ENCODE measurements at regions not wholly inside any gene's neighbourhood (a gene's known extent, or its start where the extent isn't known, plus 50 kb on each side); places are given as distances from the start of the nearest gene placed in this dataset.

- Histone ChIP-seq H3K9ac (ENCODE audit: insufficient read depth, low read depth, low read length) (no peak overlapping the region), H3K4me1 (ENCODE audit: insufficient read depth, low read length) (no peaks in the 10 kb centered on the region), H2AFZ (ENCODE audit: low read length) (no peak overlapping the region), H3K79me2 (ENCODE audit: insufficient read depth, low read length) (no peaks in the 10 kb centered on the region), H3K27ac (ENCODE audit: extremely low read length, insufficient read depth, low read length) (no peak overlapping the region), H3K4me2 (ENCODE audit: low read depth, low read length) (no peak overlapping the region), H3K27me3 (ENCODE audit: control insufficient read depth in 1 of 2, insufficient read depth in 2 of 2, low read length in 2 of 2) (no peaks in the 10 kb centered on the region), H3K4me3 (replicated peaks in 1 of 3; ENCODE audit: insufficient read depth in 1 of 3, low read depth in 2 of 3, low read length in 3 of 3) (no peak overlapping the region), H3K36me3 (replicated peaks in 1 of 2; ENCODE audit: control insufficient read depth in 1 of 2, insufficient read depth in 2 of 2, low read length in 2 of 2) (no peaks in the 10 kb centered on the region), H4K20me1 (ENCODE audit: insufficient read depth, low read length) (no peaks in the 10 kb centered on the region), H3K9me3 (ENCODE audit: low read length) (peaks cover 60% of the 10 kb centered on the region)
- in situ Hi-C loops (cut with HindIII; ENCODE audit: extremely low pct_ligation_motif_present, low pct_unique_long_range_greater_than_20kb) (no loop called here), intact Hi-C loops (cut with micrococcal nuclease; ENCODE audit: unreplicated experiment) (no loop called here)
- BruUV-seq (replicated peaks), result no TSS peak
- POLR2A ChIA-PET, result no interaction called here
- ATAC-seq, result no peak
- no peak for DNase-seq (ENCODE audit: low spot score)
- CTCF ChIA-PET (ENCODE audit: low intra/inter-chr PET ratio, low total read pairs), result no interaction called here
- FAIRE-seq, result no peak
- no peak for TF ChIP-seq MLLT10 (CRISPR knock-in tag; IDR thresholded peaks at IDR 0.05)
- TF ChIP-seq SP1 (IDR thresholded peaks at IDR 0.05), result no peak
- no peak for TF ChIP-seq SP1 (CRISPR knock-in tag; IDR thresholded peaks at IDR 0.05)
- no peak for TF ChIP-seq MIER2 (CRISPR knock-in tag; IDR thresholded peaks at IDR 0.05)
- TF ChIP-seq FOXM1 (CRISPR knock-in tag; IDR thresholded peaks at IDR 0.05), result no peak
- TF ChIP-seq ZBTB26 (CRISPR knock-in tag; IDR thresholded peaks at IDR 0.05; ENCODE audit: borderline replicate concordance), result no peak
- TF ChIP-seq MEIS1 (CRISPR knock-in tag; IDR thresholded peaks at IDR 0.05; ENCODE audit: borderline replicate concordance), result no peak
- no peak for TF ChIP-seq TCF7 (IDR thresholded peaks at IDR 0.05; ENCODE audit: low read depth)
- TF ChIP-seq JARID2 (CRISPR knock-in tag; IDR thresholded peaks at IDR 0.05; ENCODE audit: insufficient replicate concordance), result no peak
- TF ChIP-seq ZKSCAN8 (CRISPR knock-in tag; IDR thresholded peaks at IDR 0.05; ENCODE audit: borderline replicate concordance), result no peak
- TF ChIP-seq, protein P1, sequence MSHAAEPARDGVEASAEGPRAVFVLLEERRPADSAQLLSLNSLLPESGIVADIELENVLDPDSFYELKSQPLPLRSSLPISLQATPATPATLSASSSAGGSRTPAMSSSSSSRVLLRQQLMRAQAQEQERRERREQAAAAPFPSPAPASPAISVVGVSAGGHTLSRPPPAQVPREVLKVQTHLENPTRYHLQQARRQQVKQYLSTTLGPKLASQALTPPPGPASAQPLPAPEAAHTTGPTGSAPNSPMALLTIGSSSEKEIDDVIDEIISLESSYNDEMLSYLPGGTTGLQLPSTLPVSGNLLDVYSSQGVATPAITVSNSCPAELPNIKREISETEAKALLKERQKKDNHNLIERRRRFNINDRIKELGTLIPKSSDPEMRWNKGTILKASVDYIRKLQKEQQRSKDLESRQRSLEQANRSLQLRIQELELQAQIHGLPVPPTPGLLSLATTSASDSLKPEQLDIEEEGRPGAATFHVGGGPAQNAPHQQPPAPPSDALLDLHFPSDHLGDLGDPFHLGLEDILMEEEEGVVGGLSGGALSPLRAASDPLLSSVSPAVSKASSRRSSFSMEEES (CRISPR knock-in tag; IDR thresholded peaks at IDR 0.05), result no peak
- TF ChIP-seq ZNF253 (CRISPR knock-in tag; IDR thresholded peaks at IDR 0.05; ENCODE audit: borderline replicate concordance), result no peak
- TF ChIP-seq ZBTB1 (CRISPR knock-in tag; IDR thresholded peaks at IDR 0.05; ENCODE audit: borderline replicate concordance), result no peak
- TF ChIP-seq, protein P2, sequence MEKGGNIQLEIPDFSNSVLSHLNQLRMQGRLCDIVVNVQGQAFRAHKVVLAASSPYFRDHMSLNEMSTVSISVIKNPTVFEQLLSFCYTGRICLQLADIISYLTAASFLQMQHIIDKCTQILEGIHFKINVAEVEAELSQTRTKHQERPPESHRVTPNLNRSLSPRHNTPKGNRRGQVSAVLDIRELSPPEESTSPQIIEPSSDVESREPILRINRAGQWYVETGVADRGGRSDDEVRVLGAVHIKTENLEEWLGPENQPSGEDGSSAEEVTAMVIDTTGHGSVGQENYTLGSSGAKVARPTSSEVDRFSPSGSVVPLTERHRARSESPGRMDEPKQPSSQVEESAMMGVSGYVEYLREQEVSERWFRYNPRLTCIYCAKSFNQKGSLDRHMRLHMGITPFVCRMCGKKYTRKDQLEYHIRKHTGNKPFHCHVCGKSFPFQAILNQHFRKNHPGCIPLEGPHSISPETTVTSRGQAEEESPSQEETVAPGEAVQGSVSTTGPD (CRISPR knock-in tag; IDR thresholded peaks at IDR 0.05), result no peak
- TF ChIP-seq MYC (CRISPR knock-in tag; IDR thresholded peaks at IDR 0.05; ENCODE audit: borderline replicate concordance), result no peak
- no peak for TF ChIP-seq ZNF713 (CRISPR knock-in tag; IDR thresholded peaks at IDR 0.05)
- no peak for TF ChIP-seq HDAC2 (CRISPR knock-in tag; IDR thresholded peaks at IDR 0.05)
- no peak for TF ChIP-seq CENPT (CRISPR knock-in tag; IDR thresholded peaks at IDR 0.05; ENCODE audit: low read depth)
- no peak for TF ChIP-seq KDM3A (CRISPR knock-in tag; IDR thresholded peaks at IDR 0.05; ENCODE audit: low read depth)
- TF ChIP-seq, protein P3, sequence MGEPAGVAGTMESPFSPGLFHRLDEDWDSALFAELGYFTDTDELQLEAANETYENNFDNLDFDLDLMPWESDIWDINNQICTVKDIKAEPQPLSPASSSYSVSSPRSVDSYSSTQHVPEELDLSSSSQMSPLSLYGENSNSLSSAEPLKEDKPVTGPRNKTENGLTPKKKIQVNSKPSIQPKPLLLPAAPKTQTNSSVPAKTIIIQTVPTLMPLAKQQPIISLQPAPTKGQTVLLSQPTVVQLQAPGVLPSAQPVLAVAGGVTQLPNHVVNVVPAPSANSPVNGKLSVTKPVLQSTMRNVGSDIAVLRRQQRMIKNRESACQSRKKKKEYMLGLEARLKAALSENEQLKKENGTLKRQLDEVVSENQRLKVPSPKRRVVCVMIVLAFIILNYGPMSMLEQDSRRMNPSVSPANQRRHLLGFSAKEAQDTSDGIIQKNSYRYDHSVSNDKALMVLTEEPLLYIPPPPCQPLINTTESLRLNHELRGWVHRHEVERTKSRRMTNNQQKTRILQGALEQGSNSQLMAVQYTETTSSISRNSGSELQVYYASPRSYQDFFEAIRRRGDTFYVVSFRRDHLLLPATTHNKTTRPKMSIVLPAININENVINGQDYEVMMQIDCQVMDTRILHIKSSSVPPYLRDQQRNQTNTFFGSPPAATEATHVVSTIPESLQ (CRISPR knock-in tag; conservative IDR thresholded peaks at IDR 0.05), result no peak
- WGBS (ENCODE audit: low lambda C conversion rate), result 46% methylated on average over 1 of the region's 1 CpG
Observed at GRCh38 chr2:220857368-220857767, 714.7 kb downstream of the EPHA4 start.
